ENCODE measurements at regions not wholly inside any gene's neighbourhood (a gene's known extent, or its start where the extent isn't known, plus 50 kb on each side); places are given as distances from the start of the nearest gene placed in this dataset.

DNA sequence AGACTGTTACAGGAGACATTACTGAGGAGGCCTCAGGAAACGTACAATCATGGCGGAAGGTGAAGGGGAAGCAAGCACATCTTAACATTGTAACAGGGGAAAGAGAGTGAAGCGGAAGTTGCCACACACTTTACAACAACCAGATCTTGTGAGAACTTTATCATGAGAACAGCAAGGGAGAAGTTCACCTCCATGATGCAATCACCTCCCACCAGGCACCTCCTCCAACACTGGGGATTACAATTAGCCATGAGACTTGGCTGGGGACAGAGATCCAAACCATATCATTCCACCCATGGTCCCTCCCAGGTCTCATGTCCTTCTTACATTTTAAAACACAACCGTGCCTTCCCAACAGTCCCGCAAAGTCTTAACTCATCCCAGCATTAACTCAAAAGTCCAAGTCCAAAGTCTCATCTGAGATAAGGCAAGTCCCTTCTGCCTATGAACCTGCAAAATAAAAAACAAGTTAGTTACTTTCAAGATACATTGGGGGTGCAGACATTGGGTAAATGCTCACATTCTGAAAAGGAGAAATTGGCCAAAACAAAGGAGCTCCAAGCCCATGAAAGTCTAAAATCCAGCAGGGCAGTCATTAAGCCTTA is 138.3 kb downstream of the TMEM161B start:
- Histone ChIP-seq H2AFZ (ENCODE audit: low read length) (no peak overlapping the region), H3K27ac (ENCODE audit: insufficient read depth, low read length) (no peak overlapping the region), H3K4me1 (ENCODE audit: control insufficient read depth, extremely low read depth, insufficient read depth, low read length) (no peaks in the 10 kb centered on the region), H3K9ac (ENCODE audit: insufficient read depth, low read length) (no peak overlapping the region), H4K20me1 (ENCODE audit: control insufficient read depth, extremely low read depth, insufficient read depth, low read length) (no peaks in the 10 kb centered on the region), H3K4me2 (ENCODE audit: extremely low read depth, insufficient read depth, low read length) (no peak overlapping the region), H3K36me3 (ENCODE audit: control insufficient read depth, insufficient read depth, low read length) (no peaks in the 10 kb centered on the region), H3K79me2 (ENCODE audit: control insufficient read depth, insufficient read depth, low read length) (no peaks in the 10 kb centered on the region), H3K9me3 (ENCODE audit: control insufficient read depth, insufficient read depth, low read depth, low read length) (no peaks in the 10 kb centered on the region), H3K27me3 (ENCODE audit: control insufficient read depth, insufficient read depth, low read length) (no peaks in the 10 kb centered on the region), H3K4me3 (replicated peaks in 1 of 4; ENCODE audit: control extremely low read depth in 1 of 4, insufficient read depth in 1 of 4, low read depth in 3 of 4, low read length in 4 of 4) (no peak overlapping the region)
- DNase-seq (ENCODE audit: low read depth in 2 of 2), result no peak
- TF ChIP-seq, protein P1, sequence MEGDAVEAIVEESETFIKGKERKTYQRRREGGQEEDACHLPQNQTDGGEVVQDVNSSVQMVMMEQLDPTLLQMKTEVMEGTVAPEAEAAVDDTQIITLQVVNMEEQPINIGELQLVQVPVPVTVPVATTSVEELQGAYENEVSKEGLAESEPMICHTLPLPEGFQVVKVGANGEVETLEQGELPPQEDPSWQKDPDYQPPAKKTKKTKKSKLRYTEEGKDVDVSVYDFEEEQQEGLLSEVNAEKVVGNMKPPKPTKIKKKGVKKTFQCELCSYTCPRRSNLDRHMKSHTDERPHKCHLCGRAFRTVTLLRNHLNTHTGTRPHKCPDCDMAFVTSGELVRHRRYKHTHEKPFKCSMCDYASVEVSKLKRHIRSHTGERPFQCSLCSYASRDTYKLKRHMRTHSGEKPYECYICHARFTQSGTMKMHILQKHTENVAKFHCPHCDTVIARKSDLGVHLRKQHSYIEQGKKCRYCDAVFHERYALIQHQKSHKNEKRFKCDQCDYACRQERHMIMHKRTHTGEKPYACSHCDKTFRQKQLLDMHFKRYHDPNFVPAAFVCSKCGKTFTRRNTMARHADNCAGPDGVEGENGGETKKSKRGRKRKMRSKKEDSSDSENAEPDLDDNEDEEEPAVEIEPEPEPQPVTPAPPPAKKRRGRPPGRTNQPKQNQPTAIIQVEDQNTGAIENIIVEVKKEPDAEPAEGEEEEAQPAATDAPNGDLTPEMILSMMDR (conservative IDR thresholded peaks at IDR 0.05 in 1 of 2, IDR thresholded peaks at IDR 0.05 in 1 of 2; ENCODE audit: low read depth in 1 of 2, low read length in 2 of 2), result no peak
- TF ChIP-seq EZH2 (IDR thresholded peaks at IDR 0.05; ENCODE audit: low read length, missing control alignments), result no peak

GRCh38 chr5:88128813-88129212 is 139.8 kb downstream of the TMEM161B start:
- Histone ChIP-seq H2AFZ (ENCODE audit: low read length) (no peak overlapping the region), H3K9ac (ENCODE audit: insufficient read depth, low read length) (no peak overlapping the region), H3K27me3 (ENCODE audit: control insufficient read depth, insufficient read depth, low read length) (no peaks in the 10 kb centered on the region), H3K4me3 (replicated peaks in 1 of 4; ENCODE audit: control extremely low read depth in 1 of 4, insufficient read depth in 1 of 4, low read depth in 3 of 4, low read length in 4 of 4) (no peak overlapping the region), H4K20me1 (ENCODE audit: control insufficient read depth, extremely low read depth, insufficient read depth, low read length) (no peaks in the 10 kb centered on the region), H3K4me2 (ENCODE audit: extremely low read depth, insufficient read depth, low read length) (no peak overlapping the region), H3K79me2 (ENCODE audit: control insufficient read depth, insufficient read depth, low read length) (no peaks in the 10 kb centered on the region), H3K9me3 (ENCODE audit: control insufficient read depth, insufficient read depth, low read depth, low read length) (no peaks in the 10 kb centered on the region), H3K36me3 (ENCODE audit: control insufficient read depth, insufficient read depth, low read length) (no peaks in the 10 kb centered on the region), H3K27ac (ENCODE audit: insufficient read depth, low read length) (no peak overlapping the region), H3K4me1 (ENCODE audit: control insufficient read depth, extremely low read depth, insufficient read depth, low read length) (no peaks in the 10 kb centered on the region)
- TF ChIP-seq EZH2 (IDR thresholded peaks at IDR 0.05; ENCODE audit: low read length, missing control alignments), result no peak
- TF ChIP-seq, protein P1 (conservative IDR thresholded peaks at IDR 0.05 in 1 of 2, IDR thresholded peaks at IDR 0.05 in 1 of 2; ENCODE audit: low read depth in 1 of 2, low read length in 2 of 2), result no peak
- no peak for DNase-seq (ENCODE audit: low read depth in 2 of 2)

GRCh38 chr5:88119535-88120125 is 149.0 kb downstream of the TMEM161B start:
- DNase-seq (ENCODE audit: low read depth in 2 of 2), result peak in 1 of 2 donors; percentile 44
- Histone ChIP-seq H3K27me3 (ENCODE audit: control insufficient read depth, insufficient read depth, low read length) (no peaks in the 10 kb centered on the region), H3K4me1 (ENCODE audit: control insufficient read depth, extremely low read depth, insufficient read depth, low read length) (no peaks in the 10 kb centered on the region), H3K4me2 (ENCODE audit: extremely low read depth, insufficient read depth, low read length) (no peak overlapping the region), H3K9me3 (ENCODE audit: control insufficient read depth, insufficient read depth, low read depth, low read length) (no peaks in the 10 kb centered on the region), H3K27ac (ENCODE audit: insufficient read depth, low read length) (no peak overlapping the region), H3K36me3 (ENCODE audit: control insufficient read depth, insufficient read depth, low read length) (no peaks in the 10 kb centered on the region), H2AFZ (ENCODE audit: low read length) (no peak overlapping the region), H3K4me3 (replicated peaks in 1 of 4; ENCODE audit: control extremely low read depth in 1 of 4, insufficient read depth in 1 of 4, low read depth in 3 of 4, low read length in 4 of 4) (no peak overlapping the region), H4K20me1 (ENCODE audit: control insufficient read depth, extremely low read depth, insufficient read depth, low read length) (no peaks in the 10 kb centered on the region), H3K79me2 (ENCODE audit: control insufficient read depth, insufficient read depth, low read length) (no peaks in the 10 kb centered on the region), H3K9ac (ENCODE audit: insufficient read depth, low read length) (no peak overlapping the region)
- TF ChIP-seq EZH2 (IDR thresholded peaks at IDR 0.05; ENCODE audit: low read length, missing control alignments), result no peak
- TF ChIP-seq, protein P1 (conservative IDR thresholded peaks at IDR 0.05 in 1 of 2, IDR thresholded peaks at IDR 0.05 in 1 of 2; ENCODE audit: low read depth in 1 of 2, low read length in 2 of 2), result no peak
